GM18873 (cell line): ENCODE measurements at regions not wholly inside any gene's neighbourhood (a gene's known extent, or its start where the extent isn't known, plus 50 kb on each side); places are given as distances from the start of the nearest gene placed in this dataset.

ENCODE experiments used
- ATAC-seq: cut with Tn5 transposase; IDR thresholded peaks from one replicate; pipeline ENCODE4 v1.9.1; 2021; ENCODE audit warnings: mild to moderate bottlenecking, moderate library complexity, moderate number of reproducible peaks; ENCODE audit not compliant: unreplicated experiment, low FRiP score

- ATAC-seq, result no peak
These were observed 847.2 kb downstream of the CCSER2 start for GRCh38 chr10:85175635-85176034.

GRCh38 chr10:85177767-85178166 is 849.4 kb downstream of the CCSER2 start:
- ATAC-seq, result no peak

GRCh38 chr10:85187047-85187446 is 858.7 kb downstream of the CCSER2 start:
- ATAC-seq, result no peak

- no peak for ATAC-seq
These were observed 860.5 kb downstream of the CCSER2 start for GRCh38 chr10:85188770-85189484.

- ATAC-seq, result no peak
These were observed 865.4 kb downstream of the CCSER2 start for GRCh38 chr10:85193796-85194195.

- ATAC-seq, result no peak
These were observed 866.3 kb downstream of the CCSER2 start for GRCh38 chr10:85194706-85195105.

GRCh38 chr10:85195596-85195995 is 867.2 kb downstream of the CCSER2 start:
- no peak for ATAC-seq

- ATAC-seq, result no peak
These were observed 876.4 kb downstream of the CCSER2 start for GRCh38 chr10:85204814-85205213.

GRCh38 chr10:85212526-85212925 is 884.1 kb downstream of the CCSER2 start:
- ATAC-seq, result no peak

GRCh38 chr10:85213493-85213892 is 885.1 kb downstream of the CCSER2 start:
- no peak for ATAC-seq

GRCh38 chr10:85222300-85222699 is 893.9 kb downstream of the CCSER2 start:
- no peak for ATAC-seq

GRCh38 chr10:85224366-85224940 is 896.1 kb downstream of the CCSER2 start:
- ATAC-seq, result no peak

GRCh38 chr10:85225311-85225710 is 896.9 kb downstream of the CCSER2 start:
- ATAC-seq, result no peak

GRCh38 chr10:85226596-85226995 is 898.2 kb downstream of the CCSER2 start:
- no peak for ATAC-seq

- no peak for ATAC-seq
These were observed 900.3 kb downstream of the CCSER2 start for GRCh38 chr10:85228726-85229125.

GRCh38 chr10:85231534-85232270 is 903.3 kb downstream of the CCSER2 start:
- ATAC-seq, result no peak

- no peak for ATAC-seq
These were observed 906.9 kb downstream of the CCSER2 start for GRCh38 chr10:85235258-85235657.

- no peak for ATAC-seq
These were observed 910.3 kb downstream of the CCSER2 start for GRCh38 chr10:85238676-85239075.

- no peak for ATAC-seq
These were observed 921.9 kb downstream of the CCSER2 start for GRCh38 chr10:85250304-85250703.

- no peak for ATAC-seq
These were observed 928.1 kb downstream of the CCSER2 start for GRCh38 chr10:85256481-85256880.

- ATAC-seq, result no peak
These were observed 931.5 kb downstream of the CCSER2 start for GRCh38 chr10:85259908-85260307.

- no peak for ATAC-seq
These were observed 934.6 kb downstream of the CCSER2 start for GRCh38 chr10:85262992-85263391.
